Sciatic nerve (tissue), 2 donors: ENCODE measurements at regions not wholly inside any gene's neighbourhood (a gene's known extent, or its start where the extent isn't known, plus 50 kb on each side); places are given as distances from the start of the nearest gene placed in this dataset.
A peak's percentile ranks its signal among the peaks of the same experiment; 100 is the strongest.

ENCODE experiments used
- ATAC-seq: fragments of 200-7000 bp; cut with Tn5 transposase; one replicate; pipeline ENCODE4 v1.9.1; 2020; ENCODE audit warnings: mild to moderate bottlenecking, moderate library complexity
- DNase-seq: peaks from one replicate; pipeline ENCODE4 v3.0.0-alpha.2; 2020; ENCODE audit warnings: low spot score
- intact Hi-C: fragments of 100-400 bp; cut with DNase I; formaldehyde crosslinking; loops from one replicate; pipeline ENCODE4 v1.14.2; 2022
- donor health status: DM: no; HTN: no; CAD: no.
- donor health status: DM: no; HTN: no; CAD: no.

- ATAC-seq (no peak), DNase-seq (no peak)
- intact Hi-C loops: no loop called here
Measured at GRCh38 chr1:208835097-208835463, 590.9 kb upstream of the PLXNA2 start.

DNA sequence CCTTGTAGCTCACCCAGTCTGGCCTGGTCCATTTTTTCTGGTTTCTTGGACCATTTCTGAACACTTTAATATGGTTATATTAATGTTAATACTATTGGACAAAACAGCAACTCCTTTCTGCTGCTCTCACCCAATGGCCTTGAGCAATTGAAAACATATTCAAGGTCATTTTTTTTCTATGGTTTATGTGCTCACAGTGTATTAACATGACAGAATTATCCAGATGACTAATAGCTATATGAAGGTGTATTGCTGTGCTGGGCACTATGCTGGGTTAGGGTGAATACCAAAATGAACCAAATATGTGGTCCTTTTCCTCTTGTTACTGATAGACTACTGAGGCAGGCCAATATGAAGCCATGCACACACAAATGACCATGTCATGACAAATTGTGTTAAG, 591.6 kb upstream of the PLXNA2 start:
- intact Hi-C loops: no loop called here
- ATAC-seq (no peak), DNase-seq (no peak)

DNA sequence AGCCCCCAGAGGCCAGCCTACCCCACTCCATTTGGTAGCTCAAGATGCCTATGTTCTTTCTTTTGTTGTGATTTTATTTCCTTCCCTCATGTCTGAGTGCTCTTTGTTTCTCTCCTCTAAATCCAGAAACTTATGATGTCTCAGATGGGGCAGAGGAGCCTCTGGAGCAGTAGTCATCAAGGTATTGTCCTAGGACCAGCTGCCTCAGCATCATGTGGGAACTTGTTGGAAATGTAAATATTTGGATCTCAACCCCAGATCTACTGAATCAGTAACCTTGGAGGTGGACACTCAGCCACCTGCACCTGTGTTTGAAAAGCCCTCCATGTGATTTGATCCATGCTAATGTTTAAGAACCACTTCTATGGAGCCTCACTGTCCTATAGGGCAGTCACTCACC, 593.1 kb upstream of the PLXNA2 start:
- intact Hi-C loops: no loop called here
- ATAC-seq (no peak), DNase-seq (no peak)

- intact Hi-C loops: no loop called here
- DNase-seq: no peak
Measured at GRCh38 chr1:208841436-208841835, 597.3 kb upstream of the PLXNA2 start.

GRCh38 chr1:208842451-208842850, 598.3 kb upstream of the PLXNA2 start:
- intact Hi-C loops: no loop called here
- DNase-seq: no peak
- ATAC-seq: no peak

More at GRCh38 chr1:208841436-208841835, 597.3 kb upstream of the PLXNA2 start:
- ATAC-seq: no peak

GRCh38 chr1:208844158-208844557, 600.0 kb upstream of the PLXNA2 start:
- DNase-seq (no peak), ATAC-seq (no peak)
- intact Hi-C loops: no loop called here

DNA sequence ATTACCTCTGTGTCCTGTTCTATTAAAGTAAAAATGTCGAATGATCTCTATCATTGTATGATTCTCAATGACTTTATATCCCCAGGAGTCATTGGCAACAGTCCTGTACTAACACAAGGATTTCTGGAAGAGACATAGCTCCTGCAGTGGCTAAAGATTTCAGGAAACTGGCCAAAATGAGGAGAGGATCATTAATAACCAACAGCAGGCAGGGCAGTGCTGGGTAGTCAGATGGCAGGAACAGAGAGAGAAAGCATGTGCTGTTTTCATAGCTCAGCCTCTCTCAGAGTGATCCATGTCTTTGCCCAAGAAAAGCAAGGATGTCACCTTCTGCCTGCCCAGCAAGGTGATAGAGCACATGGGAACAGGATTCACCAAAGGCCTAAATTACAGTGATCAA, 604.7 kb upstream of the PLXNA2 start:
- DNase-seq: no peak
- intact Hi-C loops: no loop called here
- ATAC-seq: no peak

- DNase-seq (no peak), ATAC-seq (no peak)
- intact Hi-C loops: no loop called here
Measured at GRCh38 chr1:208850442-208850841, 606.3 kb upstream of the PLXNA2 start.

DNA sequence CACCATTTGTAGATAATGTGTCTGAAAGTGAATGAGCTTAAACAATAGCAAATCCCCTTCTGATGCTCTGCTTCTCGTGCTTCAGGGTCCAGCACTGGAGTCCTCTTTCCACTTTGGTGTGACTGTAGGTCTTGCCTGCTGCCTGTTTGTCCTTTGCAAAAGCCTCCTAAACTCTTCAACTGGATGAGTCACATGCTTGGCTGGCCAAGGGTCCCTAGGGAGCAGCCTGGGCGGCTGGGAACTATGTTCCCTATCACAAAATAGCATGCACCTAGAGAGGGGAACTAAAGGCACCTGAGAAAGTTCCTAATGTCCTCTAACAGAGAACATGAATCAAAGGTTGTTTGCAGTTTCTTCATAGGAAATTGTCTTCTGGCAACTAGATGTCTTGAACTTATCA, 607.2 kb upstream of the PLXNA2 start:
- DNase-seq: no peak
- intact Hi-C loops: no loop called here
- ATAC-seq: no peak

DNA sequence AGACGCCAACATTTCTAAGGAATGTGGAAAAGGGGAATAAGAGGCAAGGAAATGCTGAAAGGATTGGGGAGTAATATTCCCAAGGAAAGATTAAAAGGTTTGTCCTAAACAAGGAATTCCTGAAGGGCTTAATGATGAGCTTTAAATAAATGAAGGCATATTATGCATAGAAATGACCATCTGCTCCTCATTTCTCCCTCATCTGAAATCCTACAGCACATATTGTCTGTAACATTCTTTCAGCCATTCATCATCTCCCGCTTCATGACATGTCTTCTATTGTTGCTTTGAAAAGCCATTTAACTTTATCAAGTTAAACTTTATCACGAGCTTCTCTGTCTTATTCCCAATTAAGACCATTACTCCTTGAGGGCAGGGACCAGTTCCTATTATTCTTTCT, 608.7 kb upstream of the PLXNA2 start:
- intact Hi-C loops: no loop called here
- no peak for DNase-seq
- no peak for ATAC-seq

GRCh38 chr1:208855403-208855802, 611.2 kb upstream of the PLXNA2 start:
- intact Hi-C loops: no loop called here
- no peak for DNase-seq

GRCh38 chr1:208857465-208857864, 613.3 kb upstream of the PLXNA2 start:
- intact Hi-C loops: no loop called here
- ATAC-seq (no peak), DNase-seq (no peak)

More at GRCh38 chr1:208855403-208855802, 611.2 kb upstream of the PLXNA2 start:
- ATAC-seq: no peak

DNA sequence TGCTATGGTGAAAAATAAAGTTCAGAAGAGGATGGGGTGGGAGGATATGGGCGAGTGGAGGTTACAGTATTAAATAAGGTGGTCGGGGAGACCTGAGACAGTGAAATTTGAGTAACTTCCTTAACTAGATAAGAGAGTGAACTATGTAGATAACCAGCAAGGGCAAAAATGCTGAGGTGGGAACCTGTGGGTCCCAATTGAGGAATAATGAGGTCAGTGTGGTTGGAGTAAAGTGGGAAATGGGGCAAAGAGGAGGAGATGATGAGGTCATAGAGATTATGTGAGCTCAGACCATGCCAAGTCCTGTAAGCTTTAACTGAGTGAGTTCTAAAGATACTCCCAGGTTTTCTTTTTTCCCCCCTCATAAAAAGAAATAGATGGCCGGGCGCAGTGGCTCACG, 614.6 kb upstream of the PLXNA2 start:
- no peak for DNase-seq
- ATAC-seq: no peak
- intact Hi-C loops: no loop called here

DNA sequence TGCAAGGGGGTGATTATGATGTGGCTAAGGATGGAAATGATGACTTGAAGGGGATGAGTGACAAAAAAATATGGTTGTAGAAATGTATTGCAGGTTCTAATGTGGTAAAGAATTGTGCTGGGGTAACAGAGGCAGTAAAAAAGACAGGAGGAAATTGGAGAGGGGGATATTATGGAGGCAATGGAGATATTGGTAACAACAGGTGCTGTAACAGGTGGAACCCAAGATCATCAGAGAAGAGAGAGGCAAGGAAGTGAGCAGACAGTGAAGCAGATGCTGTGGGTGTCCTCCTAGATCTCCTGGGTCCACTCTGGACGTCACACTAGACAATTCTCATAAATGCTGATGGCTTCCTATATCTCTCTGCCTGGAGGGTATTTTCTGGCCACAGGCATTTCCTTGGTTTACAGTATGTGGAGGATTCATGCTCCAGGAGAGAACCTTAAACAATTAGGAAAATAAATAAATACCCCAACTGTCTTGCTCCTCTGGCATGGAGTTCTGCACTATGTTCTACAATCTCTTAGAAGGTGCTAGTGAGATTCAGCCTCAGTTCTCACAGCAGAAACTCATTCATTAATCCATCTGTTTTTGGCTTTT, 620.3 kb upstream of the PLXNA2 start:
- no peak for DNase-seq
- no peak for ATAC-seq
- intact Hi-C loops: no loop called here

- ATAC-seq: no peak
- intact Hi-C loops: no loop called here
- DNase-seq: no peak
Measured at GRCh38 chr1:208866386-208866955, 622.3 kb upstream of the PLXNA2 start.

DNA sequence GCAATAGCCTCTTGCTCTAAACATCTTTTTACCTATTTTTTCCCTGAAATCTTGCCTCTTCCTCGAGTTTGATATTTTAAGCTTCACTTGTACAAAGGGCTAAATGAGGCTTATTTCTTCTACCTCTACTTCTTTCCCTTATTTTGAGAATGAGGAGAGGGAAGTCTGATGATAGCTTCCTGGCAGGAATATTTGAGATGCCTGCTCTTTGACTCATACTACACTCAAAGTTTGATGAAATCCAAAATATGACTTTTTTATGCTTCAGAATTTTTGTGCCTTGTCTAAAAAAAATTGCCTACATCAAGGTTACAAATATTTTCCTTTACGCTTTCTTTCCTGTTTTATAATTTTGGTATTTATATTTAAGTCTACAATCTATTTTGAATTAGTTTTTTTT, 624.4 kb upstream of the PLXNA2 start:
- ATAC-seq (no peak), DNase-seq (no peak)
- intact Hi-C loops: no loop called here

DNA sequence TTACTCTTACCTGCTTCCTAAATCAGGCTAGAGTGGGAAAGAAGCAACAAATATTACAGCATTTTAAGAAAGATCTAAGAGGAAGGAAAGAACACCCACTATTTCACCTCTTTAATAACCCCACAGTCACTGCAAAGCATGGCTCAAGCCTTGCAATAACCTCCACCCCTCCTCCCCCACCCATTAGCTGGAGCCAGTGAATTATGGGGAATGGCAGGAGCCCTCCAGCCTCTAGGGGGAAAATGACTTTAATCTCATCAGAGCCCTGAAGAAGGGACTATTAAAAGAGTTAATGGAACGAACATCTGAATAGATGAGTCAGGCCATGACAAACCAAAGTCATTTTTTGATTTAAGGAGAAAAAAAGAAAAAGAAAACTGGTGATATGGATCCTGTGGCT, 630.7 kb upstream of the PLXNA2 start:
- DNase-seq (no peak), ATAC-seq (no peak)
- intact Hi-C loops: loop anchor here (5.0 kb wide), 1 partner anchor 1913 kb away; no protein-coding TSS in a partner anchor

- intact Hi-C loops: loop anchor here (5.0 kb wide), 1 partner anchor 1917 kb away; no protein-coding TSS in a partner anchor
- ATAC-seq (no peak), DNase-seq (no peak)
Measured at GRCh38 chr1:208879022-208879421, 634.8 kb upstream of the PLXNA2 start.

DNA sequence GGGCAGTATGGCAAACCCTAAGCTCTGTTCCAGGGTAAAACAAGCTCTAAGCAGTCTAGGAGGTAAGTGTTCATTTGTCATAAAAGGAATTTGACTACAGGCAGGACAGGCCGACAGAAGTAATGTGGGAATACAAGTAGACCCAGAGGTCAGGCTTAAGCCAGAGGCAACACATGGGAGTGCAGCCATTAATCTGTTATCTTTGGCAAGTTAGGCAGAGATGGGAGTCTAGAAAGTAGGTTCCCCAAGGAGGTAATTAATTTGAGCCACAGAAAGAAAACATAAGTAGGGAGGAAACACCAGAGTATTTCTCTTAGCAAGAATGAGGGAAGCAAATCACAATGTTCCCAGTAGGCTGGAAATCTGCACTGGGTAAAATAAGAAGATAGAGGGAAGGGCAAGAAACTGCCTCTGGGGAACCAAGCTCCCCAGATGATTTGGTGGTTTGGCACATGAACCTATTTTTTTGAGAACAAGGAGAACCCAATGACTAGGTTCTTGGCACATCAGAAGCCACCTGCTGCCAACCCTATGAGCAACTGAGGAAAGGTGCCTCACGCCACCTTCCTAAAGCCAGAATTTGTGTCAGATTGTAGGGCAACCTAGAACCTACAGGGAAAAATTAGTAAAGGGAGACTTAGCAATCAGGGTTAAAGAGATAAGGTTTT, 636.4 kb upstream of the PLXNA2 start:
- DNase-seq: no peak
- intact Hi-C loops: no loop called here
- peak; percentile 30 for ATAC-seq

GRCh38 chr1:208885060-208885459, 640.9 kb upstream of the PLXNA2 start:
- intact Hi-C loops: no loop called here
- ATAC-seq: no peak
- no peak for DNase-seq

GRCh38 chr1:208885650-208886049, 641.5 kb upstream of the PLXNA2 start:
- ATAC-seq (no peak), DNase-seq (no peak)
- intact Hi-C loops: no loop called here
